Upper lobe of left lung (tissue), 4 donors: ENCODE measurements at regions not wholly inside any gene's neighbourhood (a gene's known extent, or its start where the extent isn't known, plus 50 kb on each side); places are given as distances from the start of the nearest gene placed in this dataset.

Source experiments
- CTCF ChIP-seq, 6 experiments: fragments of 450-650 bp in 4 of 6; fragments of 200-600 bp in 2 of 6; sonication (generic) in 2 of 6; IDR thresholded peaks; one replicate each; pipeline ENCODE4 v1.5.1; 2016 to 2019; ENCODE audit warnings: antibody characterized with exemption in 6 of 6
- POLR2A ChIP-seq, 4 donors: fragments of 450-650 bp; IDR thresholded peaks; one replicate each; pipeline ENCODE4 v1.5.1; 2016 to 2017; ENCODE audit warnings: antibody characterized with exemption in 4 of 4, mild to moderate bottlenecking in 2 of 4
- POLR2AphosphoS5 ChIP-seq, 2 donors: sonication (generic); formaldehyde crosslinking; IDR thresholded peaks; one replicate each; pipeline ENCODE4 v1.5.1; 2017; ENCODE audit warnings: antibody characterized with exemption in 2 of 2

- TF ChIP-seq CTCF (IDR thresholded peaks at IDR 0.05) = no peak
- TF ChIP-seq POLR2A (IDR thresholded peaks at IDR 0.05) = no peak
- no peak for TF ChIP-seq POLR2AphosphoS5 (IDR thresholded peaks at IDR 0.05)
Measured at GRCh38 chr13:106748785-106749184, 180.8 kb upstream of the ARGLU1 start.
